ENCODE measurements at regions not wholly inside any gene's neighbourhood (a gene's known extent, or its start where the extent isn't known, plus 50 kb on each side); places are given as distances from the start of the nearest gene placed in this dataset.

GRCh38 chr11:110519796-110520195 is 90.0 kb downstream of the FDX1 start:
- DNase-seq (ENCODE audit: low read depth, low spot score) = no peak
- TF ChIP-seq, protein P1, sequence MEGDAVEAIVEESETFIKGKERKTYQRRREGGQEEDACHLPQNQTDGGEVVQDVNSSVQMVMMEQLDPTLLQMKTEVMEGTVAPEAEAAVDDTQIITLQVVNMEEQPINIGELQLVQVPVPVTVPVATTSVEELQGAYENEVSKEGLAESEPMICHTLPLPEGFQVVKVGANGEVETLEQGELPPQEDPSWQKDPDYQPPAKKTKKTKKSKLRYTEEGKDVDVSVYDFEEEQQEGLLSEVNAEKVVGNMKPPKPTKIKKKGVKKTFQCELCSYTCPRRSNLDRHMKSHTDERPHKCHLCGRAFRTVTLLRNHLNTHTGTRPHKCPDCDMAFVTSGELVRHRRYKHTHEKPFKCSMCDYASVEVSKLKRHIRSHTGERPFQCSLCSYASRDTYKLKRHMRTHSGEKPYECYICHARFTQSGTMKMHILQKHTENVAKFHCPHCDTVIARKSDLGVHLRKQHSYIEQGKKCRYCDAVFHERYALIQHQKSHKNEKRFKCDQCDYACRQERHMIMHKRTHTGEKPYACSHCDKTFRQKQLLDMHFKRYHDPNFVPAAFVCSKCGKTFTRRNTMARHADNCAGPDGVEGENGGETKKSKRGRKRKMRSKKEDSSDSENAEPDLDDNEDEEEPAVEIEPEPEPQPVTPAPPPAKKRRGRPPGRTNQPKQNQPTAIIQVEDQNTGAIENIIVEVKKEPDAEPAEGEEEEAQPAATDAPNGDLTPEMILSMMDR (IDR thresholded peaks at IDR 0.05) = no peak
- no peak for TF ChIP-seq TCF7L2 (IDR thresholded peaks at IDR 0.05; ENCODE audit: low read depth, low read length)
- TF ChIP-seq SIN3A (IDR thresholded peaks at IDR 0.05; ENCODE audit: borderline replicate concordance, insufficient read depth, low read depth, low read length) = no peak
- no peak for TF ChIP-seq POLR2AphosphoS5 (IDR thresholded peaks at IDR 0.05; ENCODE audit: low read depth, low read length)
- TF ChIP-seq, protein P2, sequence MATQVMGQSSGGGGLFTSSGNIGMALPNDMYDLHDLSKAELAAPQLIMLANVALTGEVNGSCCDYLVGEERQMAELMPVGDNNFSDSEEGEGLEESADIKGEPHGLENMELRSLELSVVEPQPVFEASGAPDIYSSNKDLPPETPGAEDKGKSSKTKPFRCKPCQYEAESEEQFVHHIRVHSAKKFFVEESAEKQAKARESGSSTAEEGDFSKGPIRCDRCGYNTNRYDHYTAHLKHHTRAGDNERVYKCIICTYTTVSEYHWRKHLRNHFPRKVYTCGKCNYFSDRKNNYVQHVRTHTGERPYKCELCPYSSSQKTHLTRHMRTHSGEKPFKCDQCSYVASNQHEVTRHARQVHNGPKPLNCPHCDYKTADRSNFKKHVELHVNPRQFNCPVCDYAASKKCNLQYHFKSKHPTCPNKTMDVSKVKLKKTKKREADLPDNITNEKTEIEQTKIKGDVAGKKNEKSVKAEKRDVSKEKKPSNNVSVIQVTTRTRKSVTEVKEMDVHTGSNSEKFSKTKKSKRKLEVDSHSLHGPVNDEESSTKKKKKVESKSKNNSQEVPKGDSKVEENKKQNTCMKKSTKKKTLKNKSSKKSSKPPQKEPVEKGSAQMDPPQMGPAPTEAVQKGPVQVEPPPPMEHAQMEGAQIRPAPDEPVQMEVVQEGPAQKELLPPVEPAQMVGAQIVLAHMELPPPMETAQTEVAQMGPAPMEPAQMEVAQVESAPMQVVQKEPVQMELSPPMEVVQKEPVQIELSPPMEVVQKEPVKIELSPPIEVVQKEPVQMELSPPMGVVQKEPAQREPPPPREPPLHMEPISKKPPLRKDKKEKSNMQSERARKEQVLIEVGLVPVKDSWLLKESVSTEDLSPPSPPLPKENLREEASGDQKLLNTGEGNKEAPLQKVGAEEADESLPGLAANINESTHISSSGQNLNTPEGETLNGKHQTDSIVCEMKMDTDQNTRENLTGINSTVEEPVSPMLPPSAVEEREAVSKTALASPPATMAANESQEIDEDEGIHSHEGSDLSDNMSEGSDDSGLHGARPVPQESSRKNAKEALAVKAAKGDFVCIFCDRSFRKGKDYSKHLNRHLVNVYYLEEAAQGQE (IDR thresholded peaks at IDR 0.05; ENCODE audit: insufficient read depth in 1 of 2, low read depth in 2 of 2, low read length in 1 of 2) = no peak
- ATAC-seq = no peak
- no peak overlapping the region for H3K27ac ChIP-seq (ENCODE audit: low read length)
- POLR2A ChIA-PET = no interaction called here
- no peaks in the 10 kb centered on the region for H3K36me3 ChIP-seq (ENCODE audit: control insufficient read depth, insufficient read depth, low read length)
- H3K4me3 ChIP-seq (ENCODE audit: low read depth in 2 of 2, low read length in 2 of 2) = no peak overlapping the region
- H3K27me3 ChIP-seq (ENCODE audit: control insufficient read depth, insufficient read depth, low read length) = no peaks in the 10 kb centered on the region
- in situ Hi-C loops (cut with HindIII; ENCODE audit: low pct_unique_long_range_greater_than_20kb, low sequenced_read_pairs) = no loop called here
- H3K9me3 ChIP-seq (ENCODE audit: control insufficient read depth, insufficient read depth, low read depth, low read length) = no peaks in the 10 kb centered on the region
- intact Hi-C loops (cut with micrococcal nuclease; ENCODE audit: unreplicated experiment) = no loop called here
- no TSS peak for BruUV-seq (replicated peaks)
- H3K4me1 ChIP-seq (ENCODE audit: control insufficient read depth, insufficient read depth, low read length) = no peaks in the 10 kb centered on the region
- CTCF ChIA-PET = no interaction called here

- POLR2A ChIA-PET = no interaction called here
- BruUV-seq (replicated peaks) = no TSS peak
- ATAC-seq (no peak), DNase-seq (ENCODE audit: low read depth, low spot score) (no peak)
- Histone ChIP-seq H3K4me3 (ENCODE audit: low read depth in 2 of 2, low read length in 2 of 2) (no peak overlapping the region), H3K36me3 (ENCODE audit: control insufficient read depth, insufficient read depth, low read length) (no peaks in the 10 kb centered on the region), H3K4me1 (ENCODE audit: control insufficient read depth, insufficient read depth, low read length) (no peaks in the 10 kb centered on the region), H3K27me3 (ENCODE audit: control insufficient read depth, insufficient read depth, low read length) (no peaks in the 10 kb centered on the region), H3K9me3 (ENCODE audit: control insufficient read depth, insufficient read depth, low read depth, low read length) (no peaks in the 10 kb centered on the region), H3K27ac (ENCODE audit: low read length) (no peak overlapping the region)
- intact Hi-C loops (cut with micrococcal nuclease; ENCODE audit: unreplicated experiment) (no loop called here), in situ Hi-C loops (cut with HindIII; ENCODE audit: low pct_unique_long_range_greater_than_20kb, low sequenced_read_pairs) (no loop called here)
- no peak for TF ChIP-seq SIN3A (IDR thresholded peaks at IDR 0.05; ENCODE audit: borderline replicate concordance, insufficient read depth, low read depth, low read length)
- TF ChIP-seq, protein P1 (IDR thresholded peaks at IDR 0.05) = no peak
- TF ChIP-seq POLR2AphosphoS5 (IDR thresholded peaks at IDR 0.05; ENCODE audit: low read depth, low read length) = no peak
- TF ChIP-seq, protein P2 (IDR thresholded peaks at IDR 0.05; ENCODE audit: insufficient read depth in 1 of 2, low read depth in 2 of 2, low read length in 1 of 2) = no peak
- TF ChIP-seq TCF7L2 (IDR thresholded peaks at IDR 0.05; ENCODE audit: low read depth, low read length) = no peak
- CTCF ChIA-PET = interaction anchor here (0.7 kb wide), 1 partner anchor 93 kb away, joined by 3 read pairs; no protein-coding TSS in a partner anchor
Measured at GRCh38 chr11:110522471-110522870, 92.7 kb downstream of the FDX1 start.

All from Panc1 (cell line).